ENCODE measurements at regions not wholly inside any gene's neighbourhood (a gene's known extent, or its start where the extent isn't known, plus 50 kb on each side); places are given as distances from the start of the nearest gene placed in this dataset.

- in situ Hi-C loops (cut with HindIII; ENCODE audit: low sequenced_read_pairs): no loop called here
- no peak for DNase-seq (ENCODE audit: low read depth, low spot score)
- no peak overlapping the region for H3K4me3 ChIP-seq (ENCODE audit: low read depth, low read length)
- no peak for TF ChIP-seq CTCF (IDR thresholded peaks at IDR 0.05; ENCODE audit: low read depth, low read length)
Observed at GRCh38 chr7:156005202-156005691, 193.0 kb upstream of the SHH start.

GRCh38 chr7:156004265-156005201 is 192.3 kb upstream of the SHH start:
- no peak overlapping the region for H3K4me3 ChIP-seq (ENCODE audit: low read depth, low read length)
- no peak for DNase-seq (ENCODE audit: low read depth, low spot score)
- in situ Hi-C loops (cut with HindIII; ENCODE audit: low sequenced_read_pairs): no loop called here
- TF ChIP-seq CTCF (IDR thresholded peaks at IDR 0.05; ENCODE audit: low read depth, low read length): no peak

- no peak for TF ChIP-seq CTCF (IDR thresholded peaks at IDR 0.05; ENCODE audit: low read depth, low read length)
- in situ Hi-C loops (cut with HindIII; ENCODE audit: low sequenced_read_pairs): no loop called here
- no peak overlapping the region for H3K4me3 ChIP-seq (ENCODE audit: low read depth, low read length)
- no peak for DNase-seq (ENCODE audit: low read depth, low spot score)
Observed at GRCh38 chr7:156003220-156004162, 191.2 kb upstream of the SHH start.

- no peak for TF ChIP-seq CTCF (IDR thresholded peaks at IDR 0.05; ENCODE audit: low read depth, low read length)
- H3K4me3 ChIP-seq (ENCODE audit: low read depth, low read length): no peak overlapping the region
- in situ Hi-C loops (cut with HindIII; ENCODE audit: low sequenced_read_pairs): no loop called here
- DNase-seq (ENCODE audit: low read depth, low spot score): no peak
Observed at GRCh38 chr7:156002362-156003066, 190.3 kb upstream of the SHH start.

GRCh38 chr7:156001496-156002260 is 189.4 kb upstream of the SHH start:
- no peak for DNase-seq (ENCODE audit: low read depth, low spot score)
- in situ Hi-C loops (cut with HindIII; ENCODE audit: low sequenced_read_pairs): no loop called here
- H3K4me3 ChIP-seq (ENCODE audit: low read depth, low read length): no peak overlapping the region
- no peak for TF ChIP-seq CTCF (IDR thresholded peaks at IDR 0.05; ENCODE audit: low read depth, low read length)
